ENCODE measurements at regions not wholly inside any gene's neighbourhood (a gene's known extent, or its start where the extent isn't known, plus 50 kb on each side); places are given as distances from the start of the nearest gene placed in this dataset.

GRCh38 chr3:18070944-18071343, 328.5 kb upstream of the TBC1D5 start:
- TF ChIP-seq CTCF (conservative IDR thresholded peaks at IDR 0.05; ENCODE audit: low read length) (no peak), EZH2phosphoT487 (IDR thresholded peaks at IDR 0.05; ENCODE audit: borderline replicate concordance, low read depth, low read length) (no peak)
